ENCODE measurements at regions not wholly inside any gene's neighbourhood (a gene's known extent, or its start where the extent isn't known, plus 50 kb on each side); places are given as distances from the start of the nearest gene placed in this dataset.
A peak's percentile ranks its signal among the peaks of the same experiment; 100 is the strongest.

GRCh38 chr10:3249307-3249889, 76.8 kb upstream of the PITRM1 start:
- Histone ChIP-seq H3K9me3 (ENCODE audit: control insufficient read depth, low read depth, low read length) (no peaks in the 10 kb centered on the region), H3K36me3 (ENCODE audit: control insufficient read depth, low read depth, low read length) (no peaks in the 10 kb centered on the region), H3K27ac (ENCODE audit: low read length) (no peak overlapping the region), H3K4me3 (ENCODE audit: low read length) (no peak overlapping the region), H3K9ac (ENCODE audit: low read length) (no peak overlapping the region), H3K4me1 (ENCODE audit: control insufficient read depth, low read depth, low read length) (peaks cover 11% of the 10 kb centered on the region), H3K27me3 (ENCODE audit: control insufficient read depth, insufficient read depth, low read length) (no peaks in the 10 kb centered on the region)

- H3K4me3 ChIP-seq (ENCODE audit: low read length), result no peak overlapping the region
- no peaks in the 10 kb centered on the region for H3K36me3 ChIP-seq (ENCODE audit: control insufficient read depth, low read depth, low read length)
- H3K27me3 ChIP-seq (ENCODE audit: control insufficient read depth, insufficient read depth, low read length), result no peaks in the 10 kb centered on the region
- no peaks in the 10 kb centered on the region for H3K9me3 ChIP-seq (ENCODE audit: control insufficient read depth, low read depth, low read length)
- peaks cover 11% of the 10 kb centered on the region for H3K4me1 ChIP-seq (ENCODE audit: control insufficient read depth, low read depth, low read length)
- peak overlapping the region; percentile 34 for H3K27ac ChIP-seq (ENCODE audit: low read length)
- no peak overlapping the region for H3K9ac ChIP-seq (ENCODE audit: low read length)
Measured at GRCh38 chr10:3248526-3249306, 76.1 kb upstream of the PITRM1 start.

GRCh38 chr10:3245395-3245794, 72.8 kb upstream of the PITRM1 start:
- Histone ChIP-seq H3K27ac (ENCODE audit: low read length) (no peak overlapping the region), H3K4me1 (ENCODE audit: control insufficient read depth, low read depth, low read length) (peaks cover 11% of the 10 kb centered on the region), H3K9me3 (ENCODE audit: control insufficient read depth, low read depth, low read length) (no peaks in the 10 kb centered on the region), H3K27me3 (ENCODE audit: control insufficient read depth, insufficient read depth, low read length) (no peaks in the 10 kb centered on the region), H3K4me3 (ENCODE audit: low read length) (no peak overlapping the region), H3K36me3 (ENCODE audit: control insufficient read depth, low read depth, low read length) (no peaks in the 10 kb centered on the region), H3K9ac (ENCODE audit: low read length) (no peak overlapping the region)

GRCh38 chr10:3241967-3242650, 69.5 kb upstream of the PITRM1 start:
- peaks cover 4% of the 10 kb centered on the region for H3K27me3 ChIP-seq (ENCODE audit: control insufficient read depth, insufficient read depth, low read length)
- no peak overlapping the region for H3K4me3 ChIP-seq (ENCODE audit: low read length)
- no peaks in the 10 kb centered on the region for H3K9me3 ChIP-seq (ENCODE audit: control insufficient read depth, low read depth, low read length)
- no peak overlapping the region for H3K9ac ChIP-seq (ENCODE audit: low read length)
- no peaks in the 10 kb centered on the region for H3K4me1 ChIP-seq (ENCODE audit: control insufficient read depth, low read depth, low read length)
- H3K27ac ChIP-seq (ENCODE audit: low read length), result no peak overlapping the region
- no peaks in the 10 kb centered on the region for H3K36me3 ChIP-seq (ENCODE audit: control insufficient read depth, low read depth, low read length)

GRCh38 chr10:3241274-3241921, 68.8 kb upstream of the PITRM1 start:
- H3K27me3 ChIP-seq (ENCODE audit: control insufficient read depth, insufficient read depth, low read length), result peaks cover 4% of the 10 kb centered on the region
- no peaks in the 10 kb centered on the region for H3K9me3 ChIP-seq (ENCODE audit: control insufficient read depth, low read depth, low read length)
- no peak overlapping the region for H3K9ac ChIP-seq (ENCODE audit: low read length)
- no peak overlapping the region for H3K27ac ChIP-seq (ENCODE audit: low read length)
- no peaks in the 10 kb centered on the region for H3K36me3 ChIP-seq (ENCODE audit: control insufficient read depth, low read depth, low read length)
- no peaks in the 10 kb centered on the region for H3K4me1 ChIP-seq (ENCODE audit: control insufficient read depth, low read depth, low read length)
- no peak overlapping the region for H3K4me3 ChIP-seq (ENCODE audit: low read length)

- no peak overlapping the region for H3K4me3 ChIP-seq (ENCODE audit: low read length)
- H3K9me3 ChIP-seq (ENCODE audit: control insufficient read depth, low read depth, low read length), result no peaks in the 10 kb centered on the region
- H3K27ac ChIP-seq (ENCODE audit: low read length), result no peak overlapping the region
Measured at GRCh38 chr10:3239920-3240894, 67.6 kb upstream of the PITRM1 start.

GRCh38 chr10:3239066-3239919, 66.7 kb upstream of the PITRM1 start:
- H3K36me3 ChIP-seq (ENCODE audit: control insufficient read depth, low read depth, low read length), result no peaks in the 10 kb centered on the region
- peaks cover 4% of the 10 kb centered on the region for H3K27me3 ChIP-seq (ENCODE audit: control insufficient read depth, insufficient read depth, low read length)
- no peak overlapping the region for H3K9ac ChIP-seq (ENCODE audit: low read length)
- H3K27ac ChIP-seq (ENCODE audit: low read length), result no peak overlapping the region
- H3K4me3 ChIP-seq (ENCODE audit: low read length), result no peak overlapping the region
- H3K4me1 ChIP-seq (ENCODE audit: control insufficient read depth, low read depth, low read length), result no peaks in the 10 kb centered on the region
- no peaks in the 10 kb centered on the region for H3K9me3 ChIP-seq (ENCODE audit: control insufficient read depth, low read depth, low read length)

More at GRCh38 chr10:3239920-3240894, 67.6 kb upstream of the PITRM1 start:
- no peaks in the 10 kb centered on the region for H3K36me3 ChIP-seq (ENCODE audit: control insufficient read depth, low read depth, low read length)
- H3K27me3 ChIP-seq (ENCODE audit: control insufficient read depth, insufficient read depth, low read length), result peaks cover 4% of the 10 kb centered on the region
- H3K4me1 ChIP-seq (ENCODE audit: control insufficient read depth, low read depth, low read length), result no peaks in the 10 kb centered on the region
- no peak overlapping the region for H3K9ac ChIP-seq (ENCODE audit: low read length)

- Histone ChIP-seq H3K27me3 (ENCODE audit: control insufficient read depth, insufficient read depth, low read length) (peaks cover 4% of the 10 kb centered on the region), H3K9me3 (ENCODE audit: control insufficient read depth, low read depth, low read length) (no peaks in the 10 kb centered on the region), H3K27ac (ENCODE audit: low read length) (no peak overlapping the region), H3K9ac (ENCODE audit: low read length) (no peak overlapping the region), H3K36me3 (ENCODE audit: control insufficient read depth, low read depth, low read length) (no peaks in the 10 kb centered on the region), H3K4me3 (ENCODE audit: low read length) (no peak overlapping the region), H3K4me1 (ENCODE audit: control insufficient read depth, low read depth, low read length) (no peaks in the 10 kb centered on the region)
Measured at GRCh38 chr10:3238115-3238871, 65.7 kb upstream of the PITRM1 start.

GRCh38 chr10:3237530-3237929, 64.9 kb upstream of the PITRM1 start:
- Histone ChIP-seq H3K9ac (ENCODE audit: low read length) (no peak overlapping the region), H3K4me3 (ENCODE audit: low read length) (no peak overlapping the region), H3K9me3 (ENCODE audit: control insufficient read depth, low read depth, low read length) (no peaks in the 10 kb centered on the region), H3K27ac (ENCODE audit: low read length) (no peak overlapping the region), H3K4me1 (ENCODE audit: control insufficient read depth, low read depth, low read length) (no peaks in the 10 kb centered on the region), H3K36me3 (ENCODE audit: control insufficient read depth, low read depth, low read length) (no peaks in the 10 kb centered on the region), H3K27me3 (ENCODE audit: control insufficient read depth, insufficient read depth, low read length) (peaks cover 4% of the 10 kb centered on the region)
